CD4-positive, alpha-beta T cell treated with Interleukin-10 for 1 hour (primary cell): ENCODE measurements at regions not wholly inside any gene's neighbourhood (a gene's known extent, or its start where the extent isn't known, plus 50 kb on each side); places are given as distances from the start of the nearest gene placed in this dataset.

Experiments
- DNase-seq: peaks from one replicate; pipeline ENCODE4 v3.0.0-alpha.2; 2020

DNA sequence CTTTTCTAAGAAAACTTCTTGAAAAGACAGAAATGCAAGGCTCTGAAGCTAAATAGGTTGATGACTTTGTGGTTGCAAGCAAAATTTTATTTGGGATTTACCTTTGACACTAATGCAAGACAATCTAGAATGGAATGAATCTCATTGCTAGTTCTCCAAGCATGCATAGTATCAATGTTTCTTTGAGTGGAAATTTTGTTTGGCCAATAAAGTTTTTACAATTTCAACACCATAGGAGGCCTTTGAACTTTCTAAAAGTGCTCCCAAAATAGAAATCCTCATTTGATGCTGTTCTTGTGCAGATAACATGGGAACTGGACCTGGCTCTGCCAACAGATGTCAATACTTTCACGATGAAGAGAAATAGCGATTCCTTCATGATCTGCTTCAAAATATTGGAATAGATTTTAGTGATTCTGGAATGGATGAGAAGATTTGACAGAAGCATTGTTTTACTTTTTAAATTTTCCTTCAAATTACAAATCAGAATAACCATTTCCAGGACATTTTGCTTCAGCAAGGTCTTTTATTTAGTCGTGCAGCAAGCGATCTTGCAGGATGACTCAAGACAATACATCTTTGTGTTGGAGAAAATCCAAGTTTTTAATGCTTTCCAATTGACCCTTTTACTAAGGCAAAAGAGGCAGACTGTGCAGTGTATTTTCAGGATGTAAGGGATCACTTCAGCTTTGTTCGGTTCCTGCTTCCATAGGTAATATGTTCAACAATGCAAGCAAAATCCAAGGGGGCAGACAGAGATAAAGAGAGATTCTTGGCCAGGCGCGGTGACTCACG is 51.7 kb upstream of the OTUD4 start:
- no peak for DNase-seq

DNA sequence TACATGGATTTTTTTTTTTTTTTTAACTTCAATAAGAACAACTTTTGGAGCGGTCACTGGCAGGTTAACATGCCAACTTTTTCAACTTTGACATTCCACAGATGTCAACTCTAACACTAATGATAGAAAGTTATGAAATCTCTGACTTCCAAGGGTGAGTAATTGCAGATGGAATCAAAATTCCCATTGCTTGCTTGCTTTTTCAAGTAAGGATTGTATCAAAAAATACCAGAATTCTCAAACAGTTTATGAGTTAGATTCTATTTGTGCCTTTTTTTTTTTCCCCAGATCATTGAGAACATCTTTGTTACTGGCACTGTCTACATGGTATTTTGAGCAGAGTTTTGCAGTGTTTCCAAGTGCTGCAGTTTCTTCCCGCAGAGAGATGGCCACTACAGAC is 50.3 kb upstream of the OTUD4 start:
- DNase-seq = no peak
